Pancreas (tissue), 10 donors: ENCODE measurements at regions not wholly inside any gene's neighbourhood (a gene's known extent, or its start where the extent isn't known, plus 50 kb on each side); places are given as distances from the start of the nearest gene placed in this dataset.

ENCODE experiments used
- ATAC-seq, 4 donors: fragments of 200-7000 bp; cut with Tn5 transposase; one replicate each; pipeline versions ENCODE4 v1.8.0 to v1.9.1; 2020; ENCODE audit warnings: mild to moderate bottlenecking in 4 of 4, moderate library complexity in 4 of 4
- DNase-seq, 6 donors: peaks; one replicate each; pipeline ENCODE4 v3.0.0-alpha.2; 2020
- FAIRE-seq: peaks from 2 replicates; lab custom pipeline; 2012; peaks lifted over from hg19 to GRCh38; lab: Jason Lieb, UNC
- H3K27ac ChIP-seq, 4 donors: fragments of 200-600 bp; sonication (generic); 1 replicate in 3 of 4; 2 replicates in 1 of 4; pipeline versions ENCODE4 v1.5.0 to v1.8.0; 2020
- H3K27me3 ChIP-seq, 4 donors: fragments of 200-600 bp; one replicate each; pipeline ENCODE4 v1.8.0; 2021
- H3K36me3 ChIP-seq, 3 donors: fragments of 200-600 bp; sonication (generic) in 1 of 3; one replicate each; pipeline versions ENCODE4 v1.5.0 to v1.8.0; 2020 to 2021
- H3K4me1 ChIP-seq, 3 donors: fragments of 200-600 bp; one replicate each; pipeline ENCODE4 v1.8.0; 2021
- H3K4me3 ChIP-seq, 4 donors: fragments of 200-600 bp; sonication (generic) in 2 of 4; one replicate each; pipeline versions ENCODE4 v1.5.0 to v1.8.0; 2020 to 2021
- H3K9me3 ChIP-seq, 4 donors: fragments of 200-600 bp; one replicate each; pipeline ENCODE4 v1.8.0; 2021
- CTCF ChIP-seq, 4 donors: fragments of 200-600 bp; sonication (generic) in 3 of 4; IDR thresholded peaks; one replicate each; pipeline versions ENCODE4 v1.5.0 to v1.8.0; 2021; ENCODE audit warnings: antibody characterized with exemption in 4 of 4
- WGBS, 2 donors: extraction: QIAGEN DNeasy Blood & Tissue Kit; methylation state at CpG; one replicate each; pipeline ENCODE4 v1.1.7; 2013; 5-methylcytosine and 5-hydroxymethylcytosine counted together
- intact Hi-C, 3 donors: fragments of 100-400 bp; cut with DNase I; formaldehyde crosslinking; loops; one replicate each; pipeline versions ENCODE4 v1.11.1 to v1.14.2; 2022
- donor health status: healthy with polysubstance abuse.
- donor health status: DM: no; HTN: no; CAD: no; lungs with moderate emphysema.
- donor health status: DM: no; HTN: no; CAD: no.
- donor health status: control.
- donor health status: control.
- donor health status: Bipolar disorder and iron deficiency.
- donor health status: DM: yes; HTN: yes; CAD: no.
- donor health status: DM: no; HTN: no; CAD: no.
- donor health status: DM: no; HTN: no; CAD: no.
- donor health status: DM: yes; HTN: yes; CAD: no.

GRCh38 chr10:131781076-131781475 lies 119.7 kb upstream of the PPP2R2D start:
- DNase-seq = no peak
- Histone ChIP-seq H3K36me3 (no peaks in the 10 kb centered on the region), H3K27ac (no peak overlapping the region), H3K9me3 (no peaks in the 10 kb centered on the region), H3K4me1 (no peaks in the 10 kb centered on the region), H3K4me3 (no peak overlapping the region), H3K27me3 (no peaks in the 10 kb centered on the region)
- intact Hi-C loops = loop anchor here in 1 of 3 donors (10.0 kb wide), 1 partner anchor 326 kb away; no protein-coding TSS in a partner anchor
- 88 to 91% methylated on average over 6 of the region's 6 CpGs for WGBS, 2 donors
- TF ChIP-seq CTCF (IDR thresholded peaks at IDR 0.05) = no peak
- FAIRE-seq = no peak
- ATAC-seq = no peak

- H3K9me3 ChIP-seq = no peaks in the 10 kb centered on the region
- ATAC-seq (no peak), DNase-seq (no peak), FAIRE-seq (no peak)
- H3K4me3 ChIP-seq = no peak overlapping the region
- no peaks in the 10 kb centered on the region for H3K4me1 ChIP-seq
- 86 to 87% methylated on average over 4 of the region's 4 CpGs for WGBS, 2 donors
- no peaks in the 10 kb centered on the region for H3K27me3 ChIP-seq
- no peak for TF ChIP-seq CTCF (IDR thresholded peaks at IDR 0.05)
- intact Hi-C loops = loop anchor here in 1 of 3 donors (10.0 kb wide), 1 partner anchor 327 kb away; no protein-coding TSS in a partner anchor
- H3K27ac ChIP-seq = no peak overlapping the region
- H3K36me3 ChIP-seq = no peaks in the 10 kb centered on the region
Observed at GRCh38 chr10:131781791-131782190, 119.0 kb upstream of the PPP2R2D start.

GRCh38 chr10:131784363-131785120 lies 116.3 kb upstream of the PPP2R2D start:
- Histone ChIP-seq H3K36me3 (no peaks in the 10 kb centered on the region), H3K27me3 (no peaks in the 10 kb centered on the region), H3K27ac (no peak overlapping the region), H3K4me3 (no peak overlapping the region), H3K9me3 (no peaks in the 10 kb centered on the region), H3K4me1 (no peaks in the 10 kb centered on the region)
- no peak for DNase-seq
- FAIRE-seq = no peak
- TF ChIP-seq CTCF (IDR thresholded peaks at IDR 0.05) = no peak
- WGBS, 2 donors = 75 to 82% methylated on average over 15 of the region's 15 CpGs
- intact Hi-C loops = loop anchor here in 1 of 3 donors (10.0 kb wide), 1 partner anchor 330 kb away; no protein-coding TSS in a partner anchor
- ATAC-seq = no peak

GRCh38 chr10:131785121-131785460 lies 115.7 kb upstream of the PPP2R2D start:
- Histone ChIP-seq H3K4me3 (no peak overlapping the region), H3K27me3 (no peaks in the 10 kb centered on the region), H3K4me1 (no peaks in the 10 kb centered on the region), H3K27ac (no peak overlapping the region), H3K36me3 (no peaks in the 10 kb centered on the region), H3K9me3 (no peaks in the 10 kb centered on the region)
- no peak for TF ChIP-seq CTCF (IDR thresholded peaks at IDR 0.05)
- FAIRE-seq (no peak), DNase-seq (no peak), ATAC-seq (no peak)
- WGBS, 2 donors = 82% methylated on average over 11 of the region's 11 CpGs
- intact Hi-C loops = loop anchor here in 1 of 3 donors (10.0 kb wide), 1 partner anchor 330 kb away; no protein-coding TSS in a partner anchor
